ENCODE measurements at regions not wholly inside any gene's neighbourhood (a gene's known extent, or its start where the extent isn't known, plus 50 kb on each side); places are given as distances from the start of the nearest gene placed in this dataset.

GRCh38 chr4:31657859-31658570 is 937.8 kb downstream of the PCDH7 start:
- Histone ChIP-seq H3K36me3 (no peaks in the 10 kb centered on the region), H3K27ac (no peak overlapping the region), H3K4me1 (no peaks in the 10 kb centered on the region), H3K4me3 (no peak overlapping the region), H3K27me3 (no peaks in the 10 kb centered on the region), H3K9me3 (no peaks in the 10 kb centered on the region)
- no peak for ATAC-seq
- DNase-seq, result no peak
- intact Hi-C loops (cut with DNase I), result no loop called here
- TF ChIP-seq CTCF (IDR thresholded peaks at IDR 0.05), result no peak

- Histone ChIP-seq H3K4me1 (no peaks in the 10 kb centered on the region), H3K27ac (no peak overlapping the region), H3K36me3 (no peaks in the 10 kb centered on the region), H3K9me3 (no peaks in the 10 kb centered on the region), H3K27me3 (no peaks in the 10 kb centered on the region), H3K4me3 (no peak overlapping the region)
- DNase-seq (no peak), ATAC-seq (no peak)
- no peak for TF ChIP-seq CTCF (IDR thresholded peaks at IDR 0.05)
- intact Hi-C loops (cut with DNase I), result no loop called here
Observed at GRCh38 chr4:31660916-31661315, 940.7 kb downstream of the PCDH7 start.

GRCh38 chr4:31662951-31663350 is 942.8 kb downstream of the PCDH7 start:
- Histone ChIP-seq H3K4me1 (no peaks in the 10 kb centered on the region), H3K36me3 (no peaks in the 10 kb centered on the region)
- TF ChIP-seq CTCF (IDR thresholded peaks at IDR 0.05), result no peak

GRCh38 chr4:31667686-31668085 is 947.5 kb downstream of the PCDH7 start:
- intact Hi-C loops (cut with DNase I), result no loop called here
- no peaks in the 10 kb centered on the region for H3K27me3 ChIP-seq
- H3K36me3 ChIP-seq, result no peaks in the 10 kb centered on the region
- H3K9me3 ChIP-seq, result no peaks in the 10 kb centered on the region
- ATAC-seq (no peak), DNase-seq (no peak)
- no peak overlapping the region for H3K4me3 ChIP-seq
- no peaks in the 10 kb centered on the region for H3K4me1 ChIP-seq
- no peak overlapping the region for H3K27ac ChIP-seq
- TF ChIP-seq CTCF (IDR thresholded peaks at IDR 0.05), result no peak

More at GRCh38 chr4:31662951-31663350, 942.8 kb downstream of the PCDH7 start:
- Histone ChIP-seq H3K4me3 (no peak overlapping the region), H3K9me3 (no peaks in the 10 kb centered on the region), H3K27me3 (no peaks in the 10 kb centered on the region), H3K27ac (no peak overlapping the region)
- intact Hi-C loops (cut with DNase I), result no loop called here
- ATAC-seq (no peak), DNase-seq (no peak)

DNA sequence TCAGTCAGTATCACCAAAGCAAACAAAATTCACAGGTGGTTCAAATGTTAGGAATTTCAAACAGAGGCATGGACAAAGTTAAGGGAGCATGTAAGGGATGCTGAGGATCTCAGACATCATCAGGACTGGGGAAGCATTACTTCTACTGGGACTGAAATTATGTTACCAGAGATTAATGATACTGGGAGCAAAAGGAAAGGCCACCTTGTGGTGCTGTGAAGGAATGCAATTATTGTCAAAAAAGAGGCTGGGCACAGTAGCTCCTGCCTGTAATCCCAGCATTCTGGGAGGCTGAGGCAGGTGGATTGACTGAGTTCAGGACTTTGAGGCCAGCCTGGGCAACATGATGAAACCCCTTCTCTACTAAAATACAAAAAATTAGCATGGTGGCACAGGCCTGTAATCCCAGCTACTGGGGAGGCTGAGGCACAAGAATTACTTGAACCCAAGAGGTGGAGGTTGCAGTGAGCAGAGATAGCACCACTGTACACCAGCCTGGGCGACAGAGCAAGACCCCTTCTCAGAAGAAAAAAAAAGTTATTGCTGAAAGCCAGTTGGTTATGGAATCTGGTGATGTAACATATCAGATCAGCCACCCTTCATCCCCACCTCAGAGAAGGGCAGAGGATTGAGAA is 954.3 kb downstream of the PCDH7 start:
- peak; percentile 40 for TF ChIP-seq CTCF (IDR thresholded peaks at IDR 0.05)
- H3K9me3 ChIP-seq, result no peaks in the 10 kb centered on the region
- H3K4me3 ChIP-seq, result no peak overlapping the region
- intact Hi-C loops (cut with DNase I), result no loop called here
- no peaks in the 10 kb centered on the region for H3K36me3 ChIP-seq
- ATAC-seq (no peak), DNase-seq (no peak)
- no peaks in the 10 kb centered on the region for H3K27me3 ChIP-seq
- no peaks in the 10 kb centered on the region for H3K4me1 ChIP-seq
- H3K27ac ChIP-seq, result no peak overlapping the region
